ENCODE measurements at regions not wholly inside any gene's neighbourhood (a gene's known extent, or its start where the extent isn't known, plus 50 kb on each side); places are given as distances from the start of the nearest gene placed in this dataset.

DNA sequence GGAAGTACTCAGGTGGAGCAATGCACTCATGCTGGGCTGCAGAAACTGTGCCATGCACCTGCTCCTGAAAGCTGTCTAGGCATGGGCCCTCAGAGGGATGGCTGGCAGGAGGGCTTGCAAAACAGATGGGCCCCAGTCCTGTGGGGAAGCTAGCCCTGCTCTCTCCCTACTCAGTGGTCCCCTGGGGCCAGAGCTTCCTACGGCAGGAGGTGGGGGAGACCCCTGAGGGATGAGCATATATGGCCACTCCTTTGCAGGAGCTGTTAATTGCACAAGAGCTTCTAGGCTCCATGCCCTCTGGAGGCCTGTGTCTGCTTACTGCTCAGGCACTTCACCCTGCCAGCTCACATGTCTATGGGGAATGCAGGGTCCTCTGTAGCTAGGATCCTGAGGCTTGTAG is 545.3 kb upstream of the PTPRD start:
- Histone ChIP-seq H2BK20ac (ENCODE audit: low read depth, low read length) (no peak overlapping the region), H2BK15ac (ENCODE audit: low read depth, low read length) (no peak overlapping the region), H2AFZ (replicated peaks; ENCODE audit: low read length, poor library complexity) (no peak overlapping the region), H3K36me3 (ENCODE audit: control insufficient read depth, insufficient read depth, low read length) (no peaks in the 10 kb centered on the region), H3K4me2 (ENCODE audit: low read depth, low read length) (no peak overlapping the region), H4K91ac (ENCODE audit: insufficient read depth, low read depth, low read length) (no peak overlapping the region), H3K9me1 (ENCODE audit: insufficient read depth, low read length) (no peaks in the 10 kb centered on the region), H2AK9ac (replicated peaks; ENCODE audit: low read depth, low read length, poor library complexity) (no peak overlapping the region), H3K18ac (ENCODE audit: low read depth, low read length) (no peak overlapping the region), H3K23ac (ENCODE audit: low read depth, low read length) (no peak overlapping the region), H3K79me1 (ENCODE audit: low read depth in 1 of 2, low read length in 2 of 2) (no peaks in the 10 kb centered on the region), H3K4ac (ENCODE audit: low read depth, low read length) (no peak overlapping the region), H2BK5ac (ENCODE audit: low read depth, low read length, poor library complexity, severe bottlenecking) (no peak overlapping the region), H3K4me1 (ENCODE audit: control insufficient read depth, insufficient read depth, low read length) (no peaks in the 10 kb centered on the region), H3K27me3 (ENCODE audit: control insufficient read depth, insufficient read depth, low read length) (no peaks in the 10 kb centered on the region), H3K56ac (ENCODE audit: extremely low read depth, insufficient read depth, low read length) (no peak overlapping the region), H4K8ac (ENCODE audit: low read depth in 2 of 2, low read length in 2 of 2) (no peak overlapping the region), H4K20me1 (ENCODE audit: insufficient read depth, low read length) (no peaks in the 10 kb centered on the region), H4K5ac (ENCODE audit: low read depth, low read length) (no peak overlapping the region), H2BK120ac (ENCODE audit: low read depth, low read length) (no peak overlapping the region), H3K14ac (replicated peaks; ENCODE audit: low read depth, low read length) (no peak overlapping the region), H3K9me3 (ENCODE audit: control insufficient read depth, insufficient read depth, low read length) (peaks cover 12% of the 10 kb centered on the region), H2AK5ac (ENCODE audit: low read depth, low read length) (no peak overlapping the region), H3K27ac (ENCODE audit: insufficient read depth, low read length) (no peak overlapping the region), H3K4me3 (ENCODE audit: insufficient read depth, low read depth, low read length) (no peak overlapping the region), H3K9ac (ENCODE audit: low read depth, low read length) (no peak overlapping the region)
- dilution Hi-C loops (cut with HindIII; ENCODE audit: low sequenced_read_pairs, unreplicated experiment) (no loop called here), intact Hi-C loops (cut with micrococcal nuclease) (no loop called here), in situ Hi-C loops (cut with MboI; ENCODE audit: low sequenced_read_pairs) (no loop called here)
- ChIA-PET CTCF (no interaction called here), POLR2A (ENCODE audit: unreplicated experiment) (no interaction called here)
- DNase-seq (no peak), ATAC-seq (ENCODE audit: low read depth) (no peak)
- BruUV-seq (replicated peaks), result no TSS peak
- TF ChIP-seq SMC3 (IDR thresholded peaks at IDR 0.05; ENCODE audit: low read depth, low read length) (no peak), MAZ (IDR thresholded peaks at IDR 0.05; ENCODE audit: borderline replicate concordance, low read depth, low read length) (no peak), RCOR1 (IDR thresholded peaks at IDR 0.05; ENCODE audit: insufficient replicate concordance, low read length) (no peak), CHD1 (IDR thresholded peaks at IDR 0.05; ENCODE audit: low read depth, low read length) (no peak), FOS (IDR thresholded peaks at IDR 0.05; ENCODE audit: low read depth, low read length) (no peak), NFE2L2 (IDR thresholded peaks at IDR 0.05; ENCODE audit: low read depth, low read length) (no peak), RFX5 (IDR thresholded peaks at IDR 0.05; ENCODE audit: low read depth, low read length) (no peak), CEBPB (IDR thresholded peaks at IDR 0.05; ENCODE audit: low read depth, low read length) (no peak), POLR2A (IDR thresholded peaks at IDR 0.05; ENCODE audit: low read depth, low read length) (no peak)
- TF ChIP-seq, protein P1, sequence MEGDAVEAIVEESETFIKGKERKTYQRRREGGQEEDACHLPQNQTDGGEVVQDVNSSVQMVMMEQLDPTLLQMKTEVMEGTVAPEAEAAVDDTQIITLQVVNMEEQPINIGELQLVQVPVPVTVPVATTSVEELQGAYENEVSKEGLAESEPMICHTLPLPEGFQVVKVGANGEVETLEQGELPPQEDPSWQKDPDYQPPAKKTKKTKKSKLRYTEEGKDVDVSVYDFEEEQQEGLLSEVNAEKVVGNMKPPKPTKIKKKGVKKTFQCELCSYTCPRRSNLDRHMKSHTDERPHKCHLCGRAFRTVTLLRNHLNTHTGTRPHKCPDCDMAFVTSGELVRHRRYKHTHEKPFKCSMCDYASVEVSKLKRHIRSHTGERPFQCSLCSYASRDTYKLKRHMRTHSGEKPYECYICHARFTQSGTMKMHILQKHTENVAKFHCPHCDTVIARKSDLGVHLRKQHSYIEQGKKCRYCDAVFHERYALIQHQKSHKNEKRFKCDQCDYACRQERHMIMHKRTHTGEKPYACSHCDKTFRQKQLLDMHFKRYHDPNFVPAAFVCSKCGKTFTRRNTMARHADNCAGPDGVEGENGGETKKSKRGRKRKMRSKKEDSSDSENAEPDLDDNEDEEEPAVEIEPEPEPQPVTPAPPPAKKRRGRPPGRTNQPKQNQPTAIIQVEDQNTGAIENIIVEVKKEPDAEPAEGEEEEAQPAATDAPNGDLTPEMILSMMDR (conservative IDR thresholded peaks at IDR 0.05; ENCODE audit: low read depth, low read length), result no peak
- WGBS, 2 experiments (ENCODE audit: extremely low coverage in 2 of 2, insufficient read length in 1 of 2), result no CpG with 5 or more reads among the region's 1 CpG

Measured in IMR-90 (cell line).